HG02973 (cell line): ENCODE measurements at regions not wholly inside any gene's neighbourhood (a gene's known extent, or its start where the extent isn't known, plus 50 kb on each side); places are given as distances from the start of the nearest gene placed in this dataset.

Source experiments
- ATAC-seq: cut with Tn5 transposase; IDR thresholded peaks from one replicate; pipeline ENCODE4 v1.9.1; 2021; ENCODE audit warnings: moderate library complexity; ENCODE audit not compliant: unreplicated experiment

GRCh38 chr9:74303945-74304344 lies 193.2 kb upstream of the RORB start:
- no peak for ATAC-seq

- ATAC-seq, result no peak
Measured at GRCh38 chr9:74304598-74304997, 192.5 kb upstream of the RORB start.

- ATAC-seq, result no peak
Measured at GRCh38 chr9:74309654-74310053, 187.5 kb upstream of the RORB start.

- ATAC-seq, result no peak
Measured at GRCh38 chr9:74317235-74317634, 179.9 kb upstream of the RORB start.

- no peak for ATAC-seq
Measured at GRCh38 chr9:74321396-74321795, 175.7 kb upstream of the RORB start.

- no peak for ATAC-seq
Measured at GRCh38 chr9:74322661-74323314, 174.3 kb upstream of the RORB start.

- no peak for ATAC-seq
Measured at GRCh38 chr9:74330487-74331214, 166.5 kb upstream of the RORB start.

GRCh38 chr9:74331607-74332006 lies 165.5 kb upstream of the RORB start:
- no peak for ATAC-seq

- ATAC-seq, result no peak
Measured at GRCh38 chr9:74333384-74334032, 163.6 kb upstream of the RORB start.

GRCh38 chr9:74334271-74334670 lies 162.9 kb upstream of the RORB start:
- ATAC-seq, result no peak

GRCh38 chr9:74336161-74336560 lies 161.0 kb upstream of the RORB start:
- ATAC-seq, result no peak

- no peak for ATAC-seq
Measured at GRCh38 chr9:74348777-74349176, 148.4 kb upstream of the RORB start.

GRCh38 chr9:74355107-74355506 lies 142.0 kb upstream of the RORB start:
- no peak for ATAC-seq

- ATAC-seq, result no peak
Measured at GRCh38 chr9:74357577-74357976, 139.6 kb upstream of the RORB start.

- no peak for ATAC-seq
Measured at GRCh38 chr9:74358959-74359358, 138.2 kb upstream of the RORB start.

- no peak for ATAC-seq
Measured at GRCh38 chr9:74361508-74361907, 135.6 kb upstream of the RORB start.

- ATAC-seq, result no peak
Measured at GRCh38 chr9:74362423-74362822, 134.7 kb upstream of the RORB start.

- ATAC-seq, result no peak
Measured at GRCh38 chr9:74366111-74366510, 131.0 kb upstream of the RORB start.

- no peak for ATAC-seq
Measured at GRCh38 chr9:74369844-74370243, 127.3 kb upstream of the RORB start.

GRCh38 chr9:74373348-74373747 lies 123.8 kb upstream of the RORB start:
- ATAC-seq, result no peak

- ATAC-seq, result no peak
Measured at GRCh38 chr9:74379718-74380117, 117.4 kb upstream of the RORB start.

GRCh38 chr9:74391816-74392215 lies 105.3 kb upstream of the RORB start:
- no peak for ATAC-seq
